CD4-positive, alpha-beta memory T cell (primary cell): ENCODE measurements at regions not wholly inside any gene's neighbourhood (a gene's known extent, or its start where the extent isn't known, plus 50 kb on each side); places are given as distances from the start of the nearest gene placed in this dataset.

Experiments
- CTCF ChIA-PET: fragments of 350-600 bp; sonication (Branson Sonifier 250); formaldehyde crosslinking; loops from one replicate; lab custom pipeline; 2021; ENCODE audit warnings: inconsistent platforms; ENCODE audit not compliant: partially characterized antibody; lab: Charles Lee
- POLR2A ChIA-PET: fragments of 350-600 bp; sonication (Branson Sonifier 250); formaldehyde crosslinking; loops from one replicate; lab custom pipeline; 2021; ENCODE audit not compliant: partially characterized antibody; lab: Charles Lee
- DNase-seq, 5 donors: peaks; one replicate each; pipeline versions ENCODE4 v3.0.0 to v3.0.0-alpha.2; 2020 to 2022; ENCODE audit warnings: mixed read lengths in 1 of 5
- H3K27ac ChIP-seq: one replicate; pipeline ENCODE4 v1.7.0; 2013; ENCODE audit warnings: low read depth, low read length
- H3K27me3 ChIP-seq: 2 replicates; pipeline ENCODE4 v1.7.0; 2013; ENCODE audit warnings: mild to moderate bottlenecking, low read length, moderate library complexity; ENCODE audit not compliant: insufficient read depth
- H3K36me3 ChIP-seq: 2 replicates; pipeline ENCODE4 v1.7.0; 2013; ENCODE audit warnings: mild to moderate bottlenecking, low read length, moderate library complexity; ENCODE audit not compliant: insufficient read depth
- H3K4me1 ChIP-seq: 2 replicates; pipeline ENCODE4 v1.7.0; 2013; ENCODE audit warnings: mild to moderate bottlenecking, low read length, moderate library complexity; ENCODE audit not compliant: insufficient read depth
- H3K4me3 ChIP-seq, 2 donors: one replicate each; pipeline ENCODE4 v1.7.0; 2013; ENCODE audit warnings: low read length in 2 of 2, mild to moderate bottlenecking in 1 of 2
- H3K9me3 ChIP-seq, 2 donors: one replicate each; pipeline ENCODE4 v1.7.0; 2013; ENCODE audit warnings: low read length in 2 of 2, control low read depth in 1 of 2; ENCODE audit not compliant: control insufficient read depth in 1 of 2
- H3K27ac Mint-ChIP-seq, 7 donors: one replicate each; pipeline ENCODE4 v1.8.0; 2020 to 2021; ENCODE audit warnings: mixed read lengths in 7 of 7, mild to moderate bottlenecking in 6 of 7, inconsistent platforms in 3 of 7, moderate library complexity in 3 of 7
- H3K27me3 Mint-ChIP-seq, 2 donors: one replicate each; pipeline ENCODE4 v1.8.0; 2020 to 2021; ENCODE audit warnings: mixed read lengths in 2 of 2
- H3K36me3 Mint-ChIP-seq, 2 donors: one replicate each; pipeline ENCODE4 v1.8.0; 2020 to 2021; ENCODE audit warnings: mixed read lengths in 2 of 2, inconsistent platforms in 1 of 2, mild to moderate bottlenecking in 1 of 2
- H3K4me1 Mint-ChIP-seq, 4 donors: one replicate each; pipeline ENCODE4 v1.8.0; 2020 to 2021; ENCODE audit warnings: mixed read lengths in 4 of 4, mild to moderate bottlenecking in 1 of 4
- H3K4me3 Mint-ChIP-seq, 8 donors: one replicate each; pipeline ENCODE4 v1.8.0; 2020 to 2021; ENCODE audit warnings: mixed read lengths in 8 of 8, mild to moderate bottlenecking in 7 of 8, moderate library complexity in 6 of 8, inconsistent platforms in 3 of 8
- H3K9me3 Mint-ChIP-seq, 8 donors: one replicate each; pipeline ENCODE4 v1.8.0; 2020 to 2021; ENCODE audit warnings: mixed read lengths in 8 of 8, mild to moderate bottlenecking in 5 of 8, inconsistent platforms in 3 of 8, moderate library complexity in 1 of 8
- intact Hi-C: fragments of 100-400 bp; cut with micrococcal nuclease; formaldehyde crosslinking; loops from one replicate; pipeline ENCODE4 v1.15.1; 2023

DNA sequence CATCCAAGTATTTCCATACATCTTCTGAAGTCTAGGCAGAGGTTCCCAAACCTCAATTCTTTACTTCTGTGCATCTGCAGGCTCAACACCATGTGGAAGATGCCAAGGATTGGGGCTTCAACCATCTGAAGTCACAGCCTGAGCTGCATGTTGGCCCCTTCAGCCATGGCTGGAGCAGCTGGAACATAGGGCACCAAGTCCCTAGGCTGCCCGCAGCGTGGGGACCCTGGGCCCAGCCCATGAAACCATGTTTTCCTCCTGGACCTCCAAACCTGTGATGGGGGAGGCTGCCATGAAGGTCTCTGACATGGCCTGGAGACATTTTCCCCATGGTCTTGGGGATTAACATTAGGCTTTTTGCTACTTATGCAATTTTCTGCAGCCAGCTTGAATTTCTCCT, 729.8 kb downstream of the KCNT2 start:
- H3K4me1 ChIP-seq, result no peaks in the 10 kb centered on the region
- ChIA-PET CTCF (no interaction called here), POLR2A (no interaction called here)
- intact Hi-C loops, result no loop called here
- no peak overlapping the region for H3K4me3 ChIP-seq
- no peaks in the 10 kb centered on the region for H3K27me3 ChIP-seq
- H3K4me1 Mint-ChIP-seq, result no peaks in the 10 kb centered on the region
- H3K9me3 Mint-ChIP-seq, result peaks cover 0 to 3% (median 0%) of the 10 kb centered on the region in 8 donors
- no peaks in the 10 kb centered on the region for H3K9me3 ChIP-seq
- no peak for DNase-seq
- H3K27me3 Mint-ChIP-seq, result peaks cover 0 to 1% of the 10 kb centered on the region in 2 donors
- H3K27ac ChIP-seq, result no peak overlapping the region
- no peaks in the 10 kb centered on the region for H3K36me3 Mint-ChIP-seq
- H3K36me3 ChIP-seq, result no peaks in the 10 kb centered on the region
- no peak overlapping the region for H3K4me3 Mint-ChIP-seq
- H3K27ac Mint-ChIP-seq, result no peak overlapping the region

DNA sequence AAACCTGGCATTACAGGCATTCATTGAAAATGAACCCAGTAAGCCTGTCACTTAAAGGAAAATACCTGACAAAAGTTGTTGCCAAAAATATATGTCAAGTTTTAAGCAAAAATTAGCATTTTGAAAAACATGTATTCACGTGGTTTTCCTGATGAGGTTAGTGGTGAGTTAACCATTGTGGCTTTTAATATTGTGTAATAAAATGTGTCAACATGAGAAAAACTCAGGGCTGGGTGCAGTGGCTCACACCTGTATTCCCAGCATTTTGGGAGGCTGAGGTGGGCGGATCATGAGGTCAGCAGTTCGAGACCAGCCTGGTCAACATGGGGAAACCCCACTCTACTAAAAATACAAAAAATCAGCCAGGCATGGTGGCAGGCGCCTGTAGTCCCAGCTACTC, 731.4 kb downstream of the KCNT2 start:
- H3K27ac ChIP-seq, result no peak overlapping the region
- CTCF ChIA-PET, result no interaction called here

DNA sequence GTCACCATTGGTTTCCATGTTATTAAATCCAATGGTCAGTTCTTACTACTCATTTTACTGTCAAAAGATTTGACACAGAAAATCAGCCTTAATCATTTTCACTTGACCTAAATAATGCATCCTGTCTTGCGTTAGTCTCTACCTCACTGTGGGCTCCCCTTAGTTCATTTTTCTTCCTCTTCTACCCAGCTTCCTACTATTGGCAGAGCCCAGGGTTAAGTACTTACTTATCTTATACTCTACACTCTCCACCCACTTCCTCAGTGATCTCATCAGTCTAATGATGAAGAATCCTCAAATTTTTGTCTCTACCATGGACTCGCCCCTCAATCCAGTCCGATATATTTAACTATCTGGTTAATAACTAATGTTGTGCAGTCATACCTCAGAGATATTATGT, 735.9 kb downstream of the KCNT2 start:
- no peaks in the 10 kb centered on the region for H3K4me1 Mint-ChIP-seq
- ChIA-PET CTCF (no interaction called here), POLR2A (no interaction called here)
- H3K4me1 ChIP-seq, result no peaks in the 10 kb centered on the region
- no peak overlapping the region for H3K4me3 Mint-ChIP-seq
- H3K27ac Mint-ChIP-seq, result no peak overlapping the region
- no peaks in the 10 kb centered on the region for H3K36me3 Mint-ChIP-seq
- H3K27ac ChIP-seq, result no peak overlapping the region
- DNase-seq, result no peak
- no peaks in the 10 kb centered on the region for H3K9me3 ChIP-seq
- H3K36me3 ChIP-seq, result no peaks in the 10 kb centered on the region
- no peaks in the 10 kb centered on the region for H3K27me3 Mint-ChIP-seq
- intact Hi-C loops, result no loop called here
- H3K9me3 Mint-ChIP-seq, result peaks cover 0 to 7% (median under 1%) of the 10 kb centered on the region in 8 donors
- no peaks in the 10 kb centered on the region for H3K27me3 ChIP-seq
- H3K4me3 ChIP-seq, result no peak overlapping the region

More for the DNA sequence above, 731.4 kb downstream of the KCNT2 start:
- Mint-ChIP-seq H3K27me3 (peaks cover 0 to 1% of the 10 kb centered on the region in 2 donors), H3K4me3 (no peak overlapping the region), H3K9me3 (peaks cover 0 to 4% (median 0%) of the 10 kb centered on the region in 8 donors), H3K36me3 (no peaks in the 10 kb centered on the region), H3K27ac (no peak overlapping the region), H3K4me1 (no peaks in the 10 kb centered on the region)
- no peak overlapping the region for H3K4me3 ChIP-seq
- H3K9me3 ChIP-seq, result no peaks in the 10 kb centered on the region
- H3K4me1 ChIP-seq, result no peaks in the 10 kb centered on the region
- H3K27me3 ChIP-seq, result no peaks in the 10 kb centered on the region
- no peaks in the 10 kb centered on the region for H3K36me3 ChIP-seq
- POLR2A ChIA-PET, result no interaction called here
- intact Hi-C loops, result no loop called here
- DNase-seq, result no peak

DNA sequence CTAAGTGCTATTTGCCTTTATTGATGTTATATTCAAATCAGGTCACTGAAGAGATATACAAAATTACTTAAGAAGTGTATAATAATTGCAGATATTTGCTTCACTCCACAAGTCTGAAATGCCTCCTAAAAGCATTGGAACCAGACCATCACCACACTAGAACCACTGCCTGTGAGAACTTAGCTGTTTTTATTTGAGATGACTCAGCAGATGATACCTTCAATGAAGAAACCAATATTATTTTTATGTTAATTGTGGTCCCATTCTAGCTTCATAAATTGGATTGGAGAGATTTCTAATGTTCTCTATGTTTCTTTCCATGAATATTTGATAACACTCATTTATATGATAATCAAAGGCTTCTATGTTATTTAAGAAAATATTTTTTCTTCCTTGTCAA, 740.6 kb downstream of the KCNT2 start:
- Mint-ChIP-seq H3K4me3 (no peak overlapping the region), H3K27ac (no peak overlapping the region), H3K27me3 (no peaks in the 10 kb centered on the region), H3K4me1 (no peaks in the 10 kb centered on the region), H3K9me3 (peaks cover 0 to 7% (median 0%) of the 10 kb centered on the region in 8 donors), H3K36me3 (no peaks in the 10 kb centered on the region)
- no peaks in the 10 kb centered on the region for H3K4me1 ChIP-seq
- H3K4me3 ChIP-seq, result no peak overlapping the region
- ChIA-PET CTCF (no interaction called here), POLR2A (no interaction called here)
- intact Hi-C loops, result no loop called here
- H3K27ac ChIP-seq, result no peak overlapping the region
- H3K36me3 ChIP-seq, result no peaks in the 10 kb centered on the region
- no peaks in the 10 kb centered on the region for H3K27me3 ChIP-seq
- H3K9me3 ChIP-seq, result no peaks in the 10 kb centered on the region
- DNase-seq, result no peak

DNA sequence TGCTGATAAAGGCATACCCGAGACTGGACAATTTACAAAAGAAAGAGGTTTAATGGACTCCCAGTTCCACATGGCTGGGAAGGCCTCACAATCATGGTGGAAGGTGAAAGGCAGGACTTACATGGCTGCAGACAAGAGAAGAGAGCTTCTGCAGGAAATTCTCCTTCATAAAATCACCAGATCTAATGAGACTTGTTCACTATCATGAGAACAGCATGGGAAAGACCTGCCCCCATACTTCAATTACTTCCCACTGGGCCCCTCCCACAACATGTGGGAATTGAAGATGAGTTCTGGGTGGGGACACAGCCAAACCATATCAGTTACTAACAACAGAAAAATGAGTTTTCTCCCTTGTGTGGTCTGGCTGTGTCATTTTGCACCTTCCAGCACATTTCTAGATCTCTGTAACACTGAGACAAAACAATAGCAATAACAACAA, 741.4 kb downstream of the KCNT2 start:
- no peaks in the 10 kb centered on the region for H3K4me1 ChIP-seq
- ChIA-PET POLR2A (no interaction called here), CTCF (no interaction called here)
- no peak overlapping the region for H3K27ac Mint-ChIP-seq
- H3K27me3 Mint-ChIP-seq, result no peaks in the 10 kb centered on the region
- H3K9me3 ChIP-seq, result no peaks in the 10 kb centered on the region
- H3K36me3 Mint-ChIP-seq, result no peaks in the 10 kb centered on the region
- no peaks in the 10 kb centered on the region for H3K4me1 Mint-ChIP-seq
- H3K27me3 ChIP-seq, result no peaks in the 10 kb centered on the region
- no peak overlapping the region for H3K4me3 ChIP-seq
- no peak overlapping the region for H3K4me3 Mint-ChIP-seq
- no peak overlapping the region for H3K27ac ChIP-seq
- H3K36me3 ChIP-seq, result no peaks in the 10 kb centered on the region
- intact Hi-C loops, result no loop called here
- no peak for DNase-seq
- peaks cover 0 to 7% (median 0%) of the 10 kb centered on the region in 8 donors for H3K9me3 Mint-ChIP-seq

DNA sequence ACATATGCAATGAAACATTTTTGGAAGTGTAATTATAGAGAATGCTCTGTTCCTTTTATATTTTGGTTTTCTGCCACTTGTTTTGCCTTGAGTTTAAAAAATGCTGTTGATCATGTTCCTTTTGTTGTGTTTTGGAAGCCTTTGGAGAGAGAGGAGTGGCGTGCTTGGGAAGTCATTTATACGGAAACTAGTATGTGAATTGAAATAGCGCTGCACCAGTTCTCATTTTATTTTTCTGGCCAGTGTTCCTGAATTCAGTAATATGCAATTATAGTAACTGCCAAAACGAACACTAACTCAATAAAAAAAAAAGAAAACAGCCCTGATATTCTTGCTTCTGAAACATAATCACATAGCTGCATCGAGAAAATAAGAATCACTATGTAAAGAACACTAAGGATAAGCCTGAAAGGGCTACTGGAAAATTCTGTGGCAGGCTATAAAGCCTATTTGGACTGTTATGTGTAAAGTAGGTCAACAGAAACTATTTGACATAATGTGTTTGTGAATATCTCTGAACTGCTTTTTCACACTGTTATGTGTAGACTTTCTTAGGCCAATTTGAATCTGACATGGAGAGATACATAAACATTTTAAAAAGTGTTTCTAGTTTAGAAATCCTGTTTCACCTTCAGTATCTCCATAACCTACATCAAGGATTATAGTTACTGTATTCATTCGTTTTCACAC, 742.0 kb downstream of the KCNT2 start:
- Mint-ChIP-seq H3K27ac (no peak overlapping the region), H3K4me3 (no peak overlapping the region), H3K9me3 (peaks cover 0 to 7% (median 0%) of the 10 kb centered on the region in 8 donors), H3K36me3 (no peaks in the 10 kb centered on the region), H3K27me3 (no peaks in the 10 kb centered on the region), H3K4me1 (no peaks in the 10 kb centered on the region)
- CTCF ChIA-PET, result no interaction called here
- Histone ChIP-seq H3K36me3 (no peaks in the 10 kb centered on the region), H3K9me3 (no peaks in the 10 kb centered on the region), H3K4me1 (no peaks in the 10 kb centered on the region), H3K27ac (no peak overlapping the region), H3K27me3 (no peaks in the 10 kb centered on the region), H3K4me3 (no peak overlapping the region)
- no peak for DNase-seq
- POLR2A ChIA-PET, result no interaction called here
- intact Hi-C loops, result no loop called here

DNA sequence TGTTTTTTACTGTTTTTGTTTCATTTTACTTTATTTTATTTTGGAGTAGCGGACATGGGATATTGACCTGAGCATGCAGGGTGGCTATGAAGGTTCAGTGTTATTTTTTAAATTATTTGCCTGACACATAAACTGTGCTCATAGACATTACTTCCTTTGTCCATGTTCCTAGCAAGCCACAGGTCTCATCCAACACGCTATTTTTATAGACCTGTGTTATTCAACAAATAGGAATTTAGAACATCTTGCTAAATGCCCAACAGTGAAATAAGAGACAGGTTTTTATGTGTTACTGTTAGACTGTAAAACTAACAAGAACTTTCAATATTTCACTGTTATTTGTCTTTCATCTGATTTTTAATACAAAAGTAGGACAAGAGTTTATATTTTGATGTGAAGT, 756.4 kb downstream of the KCNT2 start:
- ChIA-PET CTCF (no interaction called here), POLR2A (no interaction called here)
- no peaks in the 10 kb centered on the region for H3K9me3 ChIP-seq
- no peak overlapping the region for H3K27ac ChIP-seq
- no peaks in the 10 kb centered on the region for H3K36me3 Mint-ChIP-seq
- no peaks in the 10 kb centered on the region for H3K36me3 ChIP-seq
- no peaks in the 10 kb centered on the region for H3K27me3 ChIP-seq
- peaks cover 0 to 4% (median 0%) of the 10 kb centered on the region in 8 donors for H3K9me3 Mint-ChIP-seq
- H3K27ac Mint-ChIP-seq, result no peak overlapping the region
- intact Hi-C loops, result no loop called here
- no peaks in the 10 kb centered on the region for H3K4me1 Mint-ChIP-seq
- DNase-seq, result no peak
- H3K4me1 ChIP-seq, result no peaks in the 10 kb centered on the region
- no peak overlapping the region for H3K4me3 ChIP-seq
- no peaks in the 10 kb centered on the region for H3K27me3 Mint-ChIP-seq
- H3K4me3 Mint-ChIP-seq, result no peak overlapping the region
